ENCODE measurements at regions not wholly inside any gene's neighbourhood (a gene's known extent, or its start where the extent isn't known, plus 50 kb on each side); places are given as distances from the start of the nearest gene placed in this dataset.
"Not testable (repeated sequence)": the region's sequence is repeated elsewhere in the genome, so short reads cannot be mapped to it uniquely, and the experiment has no call there.

- no peak overlapping the region for H3K27ac ChIP-seq
- H3K79me2 ChIP-seq = no peaks in the 10 kb centered on the region
- no peak overlapping the region for H3K4me3 ChIP-seq (ENCODE audit: low read depth, low read length)
- no peaks in the 10 kb centered on the region for H3K9me3 ChIP-seq (ENCODE audit: control insufficient read depth, low read length)
- no peak overlapping the region for H3K4me2 ChIP-seq (ENCODE audit: low read length)
- no peaks in the 10 kb centered on the region for H3K4me1 ChIP-seq
- no peak overlapping the region for H2AFZ ChIP-seq
- no peaks in the 10 kb centered on the region for H3K27me3 ChIP-seq (ENCODE audit: control insufficient read depth, insufficient read depth, low read length)
- no peak for TF ChIP-seq CTCF (IDR thresholded peaks at IDR 0.05)
- no peaks in the 10 kb centered on the region for H3K36me3 ChIP-seq (ENCODE audit: control insufficient read depth, insufficient read depth, low read length)
- no peak overlapping the region for H3K9ac ChIP-seq
These were observed 65.4 kb upstream of the DYNLT3 start for GRCh38 chrX:37912777-37913176.

- no peak overlapping the region for H3K4me3 ChIP-seq (ENCODE audit: low read depth, low read length)
- H3K4me1 ChIP-seq = no peaks in the 10 kb centered on the region
- no peaks in the 10 kb centered on the region for H3K9me3 ChIP-seq (ENCODE audit: control insufficient read depth, low read length)
- H3K27ac ChIP-seq = no peak overlapping the region
- TF ChIP-seq CTCF (IDR thresholded peaks at IDR 0.05) = no peak
- H3K79me2 ChIP-seq = no peaks in the 10 kb centered on the region
- H2AFZ ChIP-seq = no peak overlapping the region
- no peak overlapping the region for H3K9ac ChIP-seq
- H3K4me2 ChIP-seq (ENCODE audit: low read length) = no peak overlapping the region
- no peaks in the 10 kb centered on the region for H3K27me3 ChIP-seq (ENCODE audit: control insufficient read depth, insufficient read depth, low read length)
- H3K36me3 ChIP-seq (ENCODE audit: control insufficient read depth, insufficient read depth, low read length) = no peaks in the 10 kb centered on the region
These were observed 70.8 kb upstream of the DYNLT3 start for GRCh38 chrX:37918168-37918567.

GRCh38 chrX:37918703-37919102 lies 71.3 kb upstream of the DYNLT3 start:
- H3K9ac ChIP-seq = no peak overlapping the region
- no peak overlapping the region for H3K4me3 ChIP-seq (ENCODE audit: low read depth, low read length)
- no peaks in the 10 kb centered on the region for H3K4me1 ChIP-seq
- H3K27me3 ChIP-seq (ENCODE audit: control insufficient read depth, insufficient read depth, low read length) = no peaks in the 10 kb centered on the region
- no peak overlapping the region for H3K27ac ChIP-seq
- no peak overlapping the region for H2AFZ ChIP-seq
- H3K79me2 ChIP-seq = no peaks in the 10 kb centered on the region
- no peak overlapping the region for H3K4me2 ChIP-seq (ENCODE audit: low read length)
- no peak for TF ChIP-seq CTCF (IDR thresholded peaks at IDR 0.05)
- H3K36me3 ChIP-seq (ENCODE audit: control insufficient read depth, insufficient read depth, low read length) = no peaks in the 10 kb centered on the region
- no peaks in the 10 kb centered on the region for H3K9me3 ChIP-seq (ENCODE audit: control insufficient read depth, low read length)

GRCh38 chrX:37921758-37922157 lies 74.4 kb upstream of the DYNLT3 start:
- no peaks in the 10 kb centered on the region for H3K9me3 ChIP-seq (ENCODE audit: control insufficient read depth, low read length)
- no peaks in the 10 kb centered on the region for H3K4me1 ChIP-seq
- H3K4me2 ChIP-seq (ENCODE audit: low read length) = no peak overlapping the region
- no peak for TF ChIP-seq CTCF (IDR thresholded peaks at IDR 0.05)
- no peaks in the 10 kb centered on the region for H3K79me2 ChIP-seq
- H2AFZ ChIP-seq = no peak overlapping the region
- no peaks in the 10 kb centered on the region for H3K27me3 ChIP-seq (ENCODE audit: control insufficient read depth, insufficient read depth, low read length)
- H3K27ac ChIP-seq = no peak overlapping the region
- H3K36me3 ChIP-seq (ENCODE audit: control insufficient read depth, insufficient read depth, low read length) = no peaks in the 10 kb centered on the region
- no peak overlapping the region for H3K9ac ChIP-seq
- no peak overlapping the region for H3K4me3 ChIP-seq (ENCODE audit: low read depth, low read length)

- H3K4me1 ChIP-seq = no peaks in the 10 kb centered on the region
- H3K9ac ChIP-seq = no peak overlapping the region
- H3K79me2 ChIP-seq = no peaks in the 10 kb centered on the region
- H3K27me3 ChIP-seq (ENCODE audit: control insufficient read depth, insufficient read depth, low read length) = no peaks in the 10 kb centered on the region
- no peak for TF ChIP-seq CTCF (IDR thresholded peaks at IDR 0.05)
- H3K9me3 ChIP-seq (ENCODE audit: control insufficient read depth, low read length) = no peaks in the 10 kb centered on the region
- H2AFZ ChIP-seq = no peak overlapping the region
- H3K27ac ChIP-seq = no peak overlapping the region
- H3K4me2 ChIP-seq (ENCODE audit: low read length) = no peak overlapping the region
- H3K4me3 ChIP-seq (ENCODE audit: low read depth, low read length) = no peak overlapping the region
- no peaks in the 10 kb centered on the region for H3K36me3 ChIP-seq (ENCODE audit: control insufficient read depth, insufficient read depth, low read length)
These were observed 75.6 kb upstream of the DYNLT3 start for GRCh38 chrX:37922928-37923327.

GRCh38 chrX:37925761-37926160 lies 78.4 kb upstream of the DYNLT3 start:
- H3K4me3 ChIP-seq (ENCODE audit: low read depth, low read length); H3K27ac ChIP-seq; H3K9ac ChIP-seq; H3K4me1 ChIP-seq; H3K9me3 ChIP-seq (ENCODE audit: control insufficient read depth, low read length); H3K4me2 ChIP-seq (ENCODE audit: low read length); H2AFZ ChIP-seq; H3K36me3 ChIP-seq (ENCODE audit: control insufficient read depth, insufficient read depth, low read length); H3K27me3 ChIP-seq (ENCODE audit: control insufficient read depth, insufficient read depth, low read length); H3K79me2 ChIP-seq: not testable (repeated sequence)
